Lower leg skin (tissue), 4 donors: ENCODE measurements at regions not wholly inside any gene's neighbourhood (a gene's known extent, or its start where the extent isn't known, plus 50 kb on each side); places are given as distances from the start of the nearest gene placed in this dataset.

Experiments used
- DNase-seq, 2 donors: peaks; one replicate each; pipeline ENCODE4 v3.0.0-alpha.2; 2019; ENCODE audit warnings: low spot score in 2 of 2
- H3K4me3 ChIP-seq: fragments of 200-600 bp; sonication (generic); 2 replicates; pipeline ENCODE4 v1.5.1; 2017; ENCODE audit warnings: mild to moderate bottlenecking, low read depth; ENCODE audit not compliant: poor library complexity, severe bottlenecking
- CTCF ChIP-seq, 3 donors: fragments of 450-650 bp; IDR thresholded peaks; one replicate each; pipeline ENCODE4 v1.5.1; 2016; ENCODE audit warnings: antibody characterized with exemption in 3 of 3, mild to moderate bottlenecking in 3 of 3, moderate library complexity in 2 of 3
- POLR2A ChIP-seq, 2 donors: fragments of 450-650 bp; IDR thresholded peaks; one replicate each; pipeline ENCODE4 v1.6.1; 2016 to 2017; ENCODE audit warnings: antibody characterized with exemption in 2 of 2, mild to moderate bottlenecking in 1 of 2, moderate library complexity in 1 of 2
- WGBS, 2 donors: methylation state at CpG; one replicate each; pipeline ENCODE4 v1.1.5; 2018; 5-methylcytosine and 5-hydroxymethylcytosine counted together
- intact Hi-C: fragments of 100-400 bp; cut with DNase I; formaldehyde crosslinking; loops from one replicate; pipeline ENCODE4 v1.15.0; 2023; ENCODE audit warnings: low total_unique reads

- WGBS, 2 donors: 83 to 90% methylated on average over 2 of the region's 2 CpGs
- H3K4me3 ChIP-seq: no peak overlapping the region
- intact Hi-C loops: no loop called here
- no peak for DNase-seq
- TF ChIP-seq POLR2A (IDR thresholded peaks at IDR 0.05) (no peak), CTCF (IDR thresholded peaks at IDR 0.05) (no peak)
These were observed 487.0 kb upstream of the FANCL start for GRCh38 chr2:58727981-58728656.

GRCh38 chr2:58721912-58722591 lies 480.9 kb upstream of the FANCL start:
- no peak for TF ChIP-seq CTCF (IDR thresholded peaks at IDR 0.05)
- no peak for TF ChIP-seq POLR2A (IDR thresholded peaks at IDR 0.05)
- intact Hi-C loops: no loop called here
- H3K4me3 ChIP-seq: no peak overlapping the region
- DNase-seq: no peak
- WGBS, 2 donors: 63 to 73% methylated on average over 4 of the region's 4 CpGs

- no peak overlapping the region for H3K4me3 ChIP-seq
- no peak for DNase-seq
- intact Hi-C loops: no loop called here
- TF ChIP-seq POLR2A (IDR thresholded peaks at IDR 0.05) (no peak), CTCF (IDR thresholded peaks at IDR 0.05) (no peak)
- 61 to 64% methylated on average over 9 of the region's 9 CpGs for WGBS, 2 donors
These were observed 479.9 kb upstream of the FANCL start for GRCh38 chr2:58720770-58721697.

GRCh38 chr2:58720033-58720769 lies 479.1 kb upstream of the FANCL start:
- DNase-seq: no peak
- TF ChIP-seq POLR2A (IDR thresholded peaks at IDR 0.05): no peak
- TF ChIP-seq CTCF (IDR thresholded peaks at IDR 0.05): no peak
- WGBS, 2 donors: 69 to 74% methylated on average over 3 of the region's 3 CpGs
- no peak overlapping the region for H3K4me3 ChIP-seq
- intact Hi-C loops: no loop called here

- WGBS, 2 donors: 76 to 82% methylated on average over 2 of the region's 2 CpGs
- intact Hi-C loops: no loop called here
- no peak for TF ChIP-seq CTCF (IDR thresholded peaks at IDR 0.05)
- TF ChIP-seq POLR2A (IDR thresholded peaks at IDR 0.05): no peak
- H3K4me3 ChIP-seq: no peak overlapping the region
- no peak for DNase-seq
These were observed 474.2 kb upstream of the FANCL start for GRCh38 chr2:58715344-58715743.
